Naive thymus-derived CD4-positive, alpha-beta T cell (primary cell): ENCODE measurements at regions not wholly inside any gene's neighbourhood (a gene's known extent, or its start where the extent isn't known, plus 50 kb on each side); places are given as distances from the start of the nearest gene placed in this dataset.
"Not testable (repeated sequence)": the region's sequence is repeated elsewhere in the genome, so short reads cannot be mapped to it uniquely, and the experiment has no call there.

ENCODE experiments used
- ATAC-seq: fragments of 150-1000 bp; cut with Tn5 transposase; 2 replicates; pipeline ENCODE4 v1.10.0; 2021; ENCODE audit warnings: mild to moderate bottlenecking, moderate library complexity
- CTCF ChIA-PET: fragments of 350-600 bp; sonication (Branson Sonifier 250); formaldehyde crosslinking; loops from one replicate; lab custom pipeline; 2021; ENCODE audit warnings: antibody characterized with exemption; lab: Charles Lee
- POLR2A ChIA-PET: fragments of 350-600 bp; sonication (Branson Sonifier 250); formaldehyde crosslinking; loops from one replicate; lab custom pipeline; 2021; ENCODE audit warnings: antibody characterized with exemption, inconsistent platforms; lab: Charles Lee
- DNase-seq, 9 donors: peaks; one replicate each; pipeline versions ENCODE4 v3.0.0 to v3.0.0-alpha.2; 2020 to 2022; ENCODE audit warnings: mixed read lengths in 1 of 9
- H3K27ac ChIP-seq: one replicate; pipeline ENCODE4 v1.7.0; 2013; ENCODE audit warnings: mild to moderate bottlenecking, low read depth, low read length, moderate library complexity
- H3K27me3 ChIP-seq, 2 donors: one replicate each; pipeline ENCODE4 v1.7.0; 2013; ENCODE audit warnings: low read length in 2 of 2, mild to moderate bottlenecking in 2 of 2, moderate library complexity in 2 of 2; ENCODE audit not compliant: control insufficient read depth in 2 of 2, insufficient read depth in 2 of 2
- H3K36me3 ChIP-seq, 3 experiments: 1 replicate in 2 of 3; 2 replicates in 1 of 3; pipeline ENCODE4 v1.7.0; 2013; ENCODE audit warnings: low read length in 3 of 3, mild to moderate bottlenecking in 3 of 3, moderate library complexity in 1 of 3; ENCODE audit not compliant: insufficient read depth in 3 of 3, control insufficient read depth in 2 of 3
- H3K4me1 ChIP-seq, 2 donors: one replicate each; pipeline ENCODE4 v1.7.0; 2013; ENCODE audit warnings: low read length in 2 of 2, mild to moderate bottlenecking in 2 of 2, moderate library complexity in 1 of 2; ENCODE audit not compliant: control insufficient read depth in 2 of 2, insufficient read depth in 2 of 2
- H3K4me3 ChIP-seq: 2 replicates; pipeline ENCODE4 v1.7.0; 2013; ENCODE audit warnings: mild to moderate bottlenecking, low read length
- H3K9me3 ChIP-seq, 3 experiments: 1 replicate in 2 of 3; 2 replicates in 1 of 3; pipeline ENCODE4 v1.7.0; 2013; ENCODE audit warnings: low read length in 3 of 3; ENCODE audit not compliant: control insufficient read depth in 2 of 3
- H3K27ac Mint-ChIP-seq, 9 donors: one replicate each; pipeline ENCODE4 v1.8.0; 2020 to 2022; ENCODE audit warnings: mixed read lengths in 9 of 9, mild to moderate bottlenecking in 8 of 9, moderate library complexity in 5 of 9, inconsistent platforms in 2 of 9
- H3K27me3 Mint-ChIP-seq, 5 donors: one replicate each; pipeline ENCODE4 v1.8.0; 2021 to 2022; ENCODE audit warnings: mixed read lengths in 5 of 5, mild to moderate bottlenecking in 1 of 5
- H3K36me3 Mint-ChIP-seq, 5 donors: one replicate each; pipeline ENCODE4 v1.8.0; 2020 to 2022; ENCODE audit warnings: mixed read lengths in 5 of 5, mild to moderate bottlenecking in 3 of 5, inconsistent platforms in 1 of 5
- H3K4me1 Mint-ChIP-seq, 7 donors: one replicate each; pipeline ENCODE4 v1.8.0; 2020 to 2022; ENCODE audit warnings: mixed read lengths in 7 of 7, mild to moderate bottlenecking in 3 of 7, inconsistent platforms in 1 of 7
- H3K4me3 Mint-ChIP-seq, 10 donors: one replicate each; pipeline ENCODE4 v1.8.0; 2020 to 2022; ENCODE audit warnings: mild to moderate bottlenecking in 10 of 10, mixed read lengths in 10 of 10, moderate library complexity in 6 of 10, inconsistent platforms in 2 of 10
- H3K9me3 Mint-ChIP-seq, 11 donors: one replicate each; pipeline ENCODE4 v1.8.0; 2020 to 2022; ENCODE audit warnings: mixed read lengths in 11 of 11, mild to moderate bottlenecking in 4 of 11, inconsistent platforms in 1 of 11, moderate library complexity in 1 of 11
- intact Hi-C, 2 donors: fragments of 100-400 bp; cut with micrococcal nuclease; formaldehyde crosslinking; loops; one replicate each; pipeline ENCODE4 v1.15.1; 2023

- H3K4me1 ChIP-seq, intact Hi-C loops, POLR2A ChIA-PET, H3K4me3 Mint-ChIP-seq, DNase-seq, H3K36me3 Mint-ChIP-seq, H3K27me3 Mint-ChIP-seq, ATAC-seq, H3K4me3 ChIP-seq, H3K27me3 ChIP-seq, H3K9me3 ChIP-seq, H3K27ac Mint-ChIP-seq, H3K9me3 Mint-ChIP-seq, CTCF ChIA-PET, H3K27ac ChIP-seq, H3K36me3 ChIP-seq, H3K4me1 Mint-ChIP-seq: not testable (repeated sequence)
Measured at GRCh38 chr3:75350536-75350935, 313.6 kb upstream of the FRG2C start.

- H3K4me3 ChIP-seq, H3K27me3 ChIP-seq, H3K27ac ChIP-seq, ATAC-seq, intact Hi-C loops, H3K27ac Mint-ChIP-seq, H3K9me3 ChIP-seq, H3K36me3 ChIP-seq, H3K9me3 Mint-ChIP-seq, H3K4me3 Mint-ChIP-seq, CTCF ChIA-PET, H3K36me3 Mint-ChIP-seq, POLR2A ChIA-PET, H3K4me1 ChIP-seq, H3K4me1 Mint-ChIP-seq, H3K27me3 Mint-ChIP-seq: not testable (repeated sequence)
- peak in 1 of 9 donors; percentile 44 for DNase-seq
Measured at GRCh38 chr3:75362086-75362784, 301.9 kb upstream of the FRG2C start.

GRCh38 chr3:75372964-75373363 lies 291.2 kb upstream of the FRG2C start:
- H3K36me3 ChIP-seq, H3K27me3 Mint-ChIP-seq, H3K27ac ChIP-seq, H3K4me1 Mint-ChIP-seq, POLR2A ChIA-PET, ATAC-seq, H3K4me3 ChIP-seq, intact Hi-C loops, H3K27me3 ChIP-seq, H3K36me3 Mint-ChIP-seq, CTCF ChIA-PET, H3K9me3 ChIP-seq, DNase-seq, H3K4me1 ChIP-seq: not testable (repeated sequence)
- Mint-ChIP-seq H3K27ac (peak overlapping the region in 1 of 9 donors; percentile 33), H3K9me3 (peaks cover 0 to 14% (median 4%) of the 10 kb centered on the region in 11 donors), H3K4me3 (peak overlapping the region in 1 of 10 donors; percentile 61)

- H3K27ac Mint-ChIP-seq, POLR2A ChIA-PET, CTCF ChIA-PET, H3K4me1 ChIP-seq, intact Hi-C loops, H3K4me1 Mint-ChIP-seq, DNase-seq, H3K4me3 ChIP-seq, H3K27ac ChIP-seq, ATAC-seq, H3K9me3 ChIP-seq, H3K4me3 Mint-ChIP-seq, H3K36me3 Mint-ChIP-seq, H3K27me3 ChIP-seq, H3K27me3 Mint-ChIP-seq, H3K36me3 ChIP-seq: not testable (repeated sequence)
- H3K9me3 Mint-ChIP-seq, result peaks cover 0 to 17% (median 4%) of the 10 kb centered on the region in 11 donors
Measured at GRCh38 chr3:75379840-75380239, 284.3 kb upstream of the FRG2C start.

- peaks cover 0 to 6% (median 0%) of the 10 kb centered on the region in 5 donors for H3K36me3 Mint-ChIP-seq
- no peak overlapping the region for H3K4me3 Mint-ChIP-seq
- Histone ChIP-seq H3K4me3 (no peak overlapping the region), H3K27ac (no peak overlapping the region), H3K4me1 (no peaks in the 10 kb centered on the region), H3K9me3 (no peaks in the 10 kb centered on the region), H3K27me3 (no peaks in the 10 kb centered on the region), H3K36me3 (no peaks in the 10 kb centered on the region)
- DNase-seq (no peak), ATAC-seq (peak; percentile 16)
- POLR2A ChIA-PET, result no interaction called here
- peaks cover 0 to 6% (median 5%) of the 10 kb centered on the region in 5 donors for H3K27me3 Mint-ChIP-seq
- H3K9me3 Mint-ChIP-seq, result peaks cover 0 to 17% (median 4%) of the 10 kb centered on the region in 11 donors
- CTCF ChIA-PET, result no interaction called here
- H3K27ac Mint-ChIP-seq, result no peak overlapping the region
- intact Hi-C loops, result no loop called here
- no peaks in the 10 kb centered on the region for H3K4me1 Mint-ChIP-seq
Measured at GRCh38 chr3:75380276-75380771, 283.8 kb upstream of the FRG2C start.

GRCh38 chr3:75384016-75384415 lies 280.1 kb upstream of the FRG2C start:
- peaks cover 0 to 13% (median 4%) of the 10 kb centered on the region in 11 donors for H3K9me3 Mint-ChIP-seq
- H3K4me1 ChIP-seq, DNase-seq, H3K4me1 Mint-ChIP-seq, H3K27ac ChIP-seq, H3K4me3 ChIP-seq, H3K27me3 Mint-ChIP-seq, H3K27me3 ChIP-seq, POLR2A ChIA-PET, H3K36me3 ChIP-seq, CTCF ChIA-PET, H3K36me3 Mint-ChIP-seq, H3K9me3 ChIP-seq, ATAC-seq, H3K27ac Mint-ChIP-seq, intact Hi-C loops, H3K4me3 Mint-ChIP-seq: not testable (repeated sequence)

- H3K27me3 ChIP-seq, H3K27ac ChIP-seq, DNase-seq, CTCF ChIA-PET, H3K27ac Mint-ChIP-seq, H3K4me3 Mint-ChIP-seq, H3K36me3 ChIP-seq, H3K9me3 ChIP-seq, H3K4me1 ChIP-seq, H3K9me3 Mint-ChIP-seq, H3K27me3 Mint-ChIP-seq, H3K4me1 Mint-ChIP-seq, intact Hi-C loops, H3K4me3 ChIP-seq, ATAC-seq, H3K36me3 Mint-ChIP-seq, POLR2A ChIA-PET: not testable (repeated sequence)
Measured at GRCh38 chr3:75388486-75389124, 275.5 kb upstream of the FRG2C start.
